HG02571 (cell line): ENCODE measurements at regions not wholly inside any gene's neighbourhood (a gene's known extent, or its start where the extent isn't known, plus 50 kb on each side); places are given as distances from the start of the nearest gene placed in this dataset.

Experiments used
- ATAC-seq: cut with Tn5 transposase; IDR thresholded peaks from one replicate; pipeline ENCODE4 v1.9.1; 2021; ENCODE audit warnings: mild to moderate bottlenecking, moderate library complexity; ENCODE audit not compliant: unreplicated experiment

- no peak for ATAC-seq
Measured at GRCh38 chr4:182014164-182014563, 229.0 kb upstream of the TENM3 start.

- ATAC-seq = no peak
Measured at GRCh38 chr4:182015014-182015413, 228.2 kb upstream of the TENM3 start.

GRCh38 chr4:182015893-182016292 is 227.3 kb upstream of the TENM3 start:
- ATAC-seq = peak; percentile 31

GRCh38 chr4:182017038-182017437 is 226.2 kb upstream of the TENM3 start:
- ATAC-seq = no peak

GRCh38 chr4:182018691-182019090 is 224.5 kb upstream of the TENM3 start:
- ATAC-seq = no peak

GRCh38 chr4:182019148-182019652 is 224.0 kb upstream of the TENM3 start:
- peak; percentile 89 for ATAC-seq

GRCh38 chr4:182022909-182023308 is 220.3 kb upstream of the TENM3 start:
- no peak for ATAC-seq

- no peak for ATAC-seq
Measured at GRCh38 chr4:182023469-182023868, 219.7 kb upstream of the TENM3 start.

GRCh38 chr4:182042945-182043344 is 200.3 kb upstream of the TENM3 start:
- ATAC-seq = no peak

- ATAC-seq = no peak
Measured at GRCh38 chr4:182048871-182049270, 194.3 kb upstream of the TENM3 start.

GRCh38 chr4:182056866-182057265 is 186.3 kb upstream of the TENM3 start:
- no peak for ATAC-seq

GRCh38 chr4:182062458-182062857 is 180.7 kb upstream of the TENM3 start:
- ATAC-seq = no peak

GRCh38 chr4:182062936-182063335 is 180.3 kb upstream of the TENM3 start:
- no peak for ATAC-seq

- ATAC-seq = no peak
Measured at GRCh38 chr4:182063651-182064050, 179.6 kb upstream of the TENM3 start.

GRCh38 chr4:182065255-182065654 is 177.9 kb upstream of the TENM3 start:
- ATAC-seq = no peak

- no peak for ATAC-seq
Measured at GRCh38 chr4:182066037-182066436, 177.2 kb upstream of the TENM3 start.

- ATAC-seq = no peak
Measured at GRCh38 chr4:182067828-182068227, 175.4 kb upstream of the TENM3 start.

- no peak for ATAC-seq
Measured at GRCh38 chr4:182068920-182069319, 174.3 kb upstream of the TENM3 start.

GRCh38 chr4:182073278-182073677 is 169.9 kb upstream of the TENM3 start:
- no peak for ATAC-seq

GRCh38 chr4:182074139-182074538 is 169.1 kb upstream of the TENM3 start:
- ATAC-seq = no peak

- ATAC-seq = no peak
Measured at GRCh38 chr4:182074810-182075209, 168.4 kb upstream of the TENM3 start.

- no peak for ATAC-seq
Measured at GRCh38 chr4:182082910-182083309, 160.3 kb upstream of the TENM3 start.

- no peak for ATAC-seq
Measured at GRCh38 chr4:182083671-182084410, 159.4 kb upstream of the TENM3 start.
